BLaER1 (cell line): ENCODE measurements at regions not wholly inside any gene's neighbourhood (a gene's known extent, or its start where the extent isn't known, plus 50 kb on each side); places are given as distances from the start of the nearest gene placed in this dataset.

Source experiments
- H3K27ac ChIP-seq: shearing (Covaris generic); formaldehyde crosslinking; 2 replicates; pipeline ENCODE4 v1.8.1; 2022
- H3K27me3 ChIP-seq: shearing (Covaris generic); formaldehyde crosslinking; 2 replicates; pipeline ENCODE4 v1.8.1; 2022
- H3K36me3 ChIP-seq: shearing (Covaris generic); formaldehyde crosslinking; 2 replicates; pipeline ENCODE4 v1.8.1; 2022
- H3K4me1 ChIP-seq: shearing (Covaris generic); formaldehyde crosslinking; 2 replicates; pipeline ENCODE4 v1.8.1; 2022
- H3K4me2 ChIP-seq: shearing (Covaris generic); formaldehyde crosslinking; 2 replicates; pipeline ENCODE4 v1.8.1; 2022
- H3K4me3 ChIP-seq: shearing (Covaris generic); formaldehyde crosslinking; 2 replicates; pipeline ENCODE4 v1.8.1; 2022
- H3K9ac ChIP-seq: shearing (Covaris generic); formaldehyde crosslinking; 2 replicates; pipeline ENCODE4 v1.8.1; 2022
- H3K9me3 ChIP-seq: shearing (Covaris generic); formaldehyde crosslinking; 2 replicates; pipeline ENCODE4 v1.8.1; 2022
- H4K20me1 ChIP-seq: shearing (Covaris generic); formaldehyde crosslinking; 2 replicates; pipeline ENCODE4 v1.8.1; 2022
- Cebpa-rat ChIP-seq: shearing (Covaris generic); IDR thresholded peaks from 2 replicates; pipeline ENCODE4 v1.8.1; 2022

- TF ChIP-seq Cebpa-rat: no peak
- H3K4me2 ChIP-seq: no peak overlapping the region
- no peaks in the 10 kb centered on the region for H3K9me3 ChIP-seq
- H3K4me3 ChIP-seq: no peak overlapping the region
- H3K36me3 ChIP-seq: no peaks in the 10 kb centered on the region
- no peaks in the 10 kb centered on the region for H3K4me1 ChIP-seq
- H3K27ac ChIP-seq: no peak overlapping the region
- no peaks in the 10 kb centered on the region for H3K27me3 ChIP-seq
- H3K9ac ChIP-seq: no peak overlapping the region
- H4K20me1 ChIP-seq: no peaks in the 10 kb centered on the region
Measured at GRCh38 chr2:103963146-103963725, 890.7 kb upstream of the POU3F3 start.

- TF ChIP-seq Cebpa-rat: no peak
Measured at GRCh38 chr2:103977241-103977640, 876.7 kb upstream of the POU3F3 start.

GRCh38 chr2:103977668-103978067, 876.2 kb upstream of the POU3F3 start:
- H3K9me3 ChIP-seq: no peaks in the 10 kb centered on the region
- H3K4me1 ChIP-seq: no peaks in the 10 kb centered on the region
- no peaks in the 10 kb centered on the region for H3K27me3 ChIP-seq
- no peak overlapping the region for H3K4me2 ChIP-seq
- no peaks in the 10 kb centered on the region for H3K36me3 ChIP-seq
- H3K4me3 ChIP-seq: no peak overlapping the region
- no peaks in the 10 kb centered on the region for H4K20me1 ChIP-seq
- no peak overlapping the region for H3K27ac ChIP-seq
- no peak for TF ChIP-seq Cebpa-rat
- H3K9ac ChIP-seq: no peak overlapping the region

More at GRCh38 chr2:103977241-103977640, 876.7 kb upstream of the POU3F3 start:
- H3K4me3 ChIP-seq: no peak overlapping the region
- H3K27me3 ChIP-seq: no peaks in the 10 kb centered on the region
- H3K27ac ChIP-seq: no peak overlapping the region
- no peaks in the 10 kb centered on the region for H3K9me3 ChIP-seq
- no peaks in the 10 kb centered on the region for H4K20me1 ChIP-seq
- H3K4me1 ChIP-seq: no peaks in the 10 kb centered on the region
- H3K9ac ChIP-seq: no peak overlapping the region
- no peak overlapping the region for H3K4me2 ChIP-seq
- no peaks in the 10 kb centered on the region for H3K36me3 ChIP-seq

- no peak overlapping the region for H3K4me2 ChIP-seq
- H3K36me3 ChIP-seq: no peaks in the 10 kb centered on the region
- no peak for TF ChIP-seq Cebpa-rat
- no peaks in the 10 kb centered on the region for H3K27me3 ChIP-seq
- no peaks in the 10 kb centered on the region for H3K9me3 ChIP-seq
- H3K9ac ChIP-seq: no peak overlapping the region
- no peaks in the 10 kb centered on the region for H4K20me1 ChIP-seq
- no peaks in the 10 kb centered on the region for H3K4me1 ChIP-seq
- H3K4me3 ChIP-seq: no peak overlapping the region
- no peak overlapping the region for H3K27ac ChIP-seq
Measured at GRCh38 chr2:103980401-103980800, 873.5 kb upstream of the POU3F3 start.

GRCh38 chr2:103982691-103983090, 871.2 kb upstream of the POU3F3 start:
- no peaks in the 10 kb centered on the region for H3K9me3 ChIP-seq
- no peak overlapping the region for H3K9ac ChIP-seq
- no peak overlapping the region for H3K27ac ChIP-seq
- H3K4me3 ChIP-seq: no peak overlapping the region
- no peaks in the 10 kb centered on the region for H3K36me3 ChIP-seq
- no peaks in the 10 kb centered on the region for H3K4me1 ChIP-seq
- no peaks in the 10 kb centered on the region for H4K20me1 ChIP-seq
- H3K27me3 ChIP-seq: no peaks in the 10 kb centered on the region
- no peak overlapping the region for H3K4me2 ChIP-seq
- no peak for TF ChIP-seq Cebpa-rat

GRCh38 chr2:103986001-103986400, 867.9 kb upstream of the POU3F3 start:
- H3K4me3 ChIP-seq: no peak overlapping the region
- no peak overlapping the region for H3K27ac ChIP-seq
- H4K20me1 ChIP-seq: no peaks in the 10 kb centered on the region
- no peak overlapping the region for H3K4me2 ChIP-seq
- H3K4me1 ChIP-seq: no peaks in the 10 kb centered on the region
- H3K9ac ChIP-seq: no peak overlapping the region
- H3K9me3 ChIP-seq: no peaks in the 10 kb centered on the region
- H3K36me3 ChIP-seq: no peaks in the 10 kb centered on the region
- TF ChIP-seq Cebpa-rat: no peak
- no peaks in the 10 kb centered on the region for H3K27me3 ChIP-seq

GRCh38 chr2:103991591-103991990, 862.3 kb upstream of the POU3F3 start:
- Histone ChIP-seq H3K27me3 (no peaks in the 10 kb centered on the region), H3K4me3 (no peak overlapping the region), H3K4me1 (no peaks in the 10 kb centered on the region), H3K4me2 (no peak overlapping the region), H3K9me3 (no peaks in the 10 kb centered on the region), H3K9ac (no peak overlapping the region), H3K36me3 (no peaks in the 10 kb centered on the region), H4K20me1 (no peaks in the 10 kb centered on the region), H3K27ac (no peak overlapping the region)
- TF ChIP-seq Cebpa-rat: no peak

GRCh38 chr2:104004821-104005220, 849.1 kb upstream of the POU3F3 start:
- no peak overlapping the region for H3K4me3 ChIP-seq
- no peak overlapping the region for H3K27ac ChIP-seq
- no peak overlapping the region for H3K9ac ChIP-seq
- no peaks in the 10 kb centered on the region for H3K9me3 ChIP-seq
- H3K36me3 ChIP-seq: no peaks in the 10 kb centered on the region
- TF ChIP-seq Cebpa-rat: no peak
- no peaks in the 10 kb centered on the region for H3K27me3 ChIP-seq
- H4K20me1 ChIP-seq: no peaks in the 10 kb centered on the region
- no peak overlapping the region for H3K4me2 ChIP-seq
- no peaks in the 10 kb centered on the region for H3K4me1 ChIP-seq

- Histone ChIP-seq H3K4me2 (no peak overlapping the region), H4K20me1 (no peaks in the 10 kb centered on the region), H3K27me3 (no peaks in the 10 kb centered on the region), H3K36me3 (no peaks in the 10 kb centered on the region), H3K27ac (no peak overlapping the region), H3K9ac (no peak overlapping the region), H3K4me1 (no peaks in the 10 kb centered on the region), H3K9me3 (no peaks in the 10 kb centered on the region), H3K4me3 (no peak overlapping the region)
- no peak for TF ChIP-seq Cebpa-rat
Measured at GRCh38 chr2:104016801-104017200, 837.1 kb upstream of the POU3F3 start.

- Histone ChIP-seq H3K27ac (no peak overlapping the region), H3K4me3 (no peak overlapping the region), H3K9ac (no peak overlapping the region), H3K4me2 (no peak overlapping the region), H4K20me1 (no peaks in the 10 kb centered on the region), H3K27me3 (no peaks in the 10 kb centered on the region), H3K4me1 (no peaks in the 10 kb centered on the region), H3K36me3 (no peaks in the 10 kb centered on the region), H3K9me3 (no peaks in the 10 kb centered on the region)
- no peak for TF ChIP-seq Cebpa-rat
Measured at GRCh38 chr2:104023306-104023705, 830.6 kb upstream of the POU3F3 start.

- no peak overlapping the region for H3K9ac ChIP-seq
- H3K36me3 ChIP-seq: no peaks in the 10 kb centered on the region
- TF ChIP-seq Cebpa-rat: no peak
- no peaks in the 10 kb centered on the region for H3K9me3 ChIP-seq
- H3K4me3 ChIP-seq: no peak overlapping the region
- no peak overlapping the region for H3K4me2 ChIP-seq
- no peak overlapping the region for H3K27ac ChIP-seq
- H4K20me1 ChIP-seq: no peaks in the 10 kb centered on the region
- no peaks in the 10 kb centered on the region for H3K27me3 ChIP-seq
- no peaks in the 10 kb centered on the region for H3K4me1 ChIP-seq
Measured at GRCh38 chr2:104023765-104024164, 830.1 kb upstream of the POU3F3 start.
